Right renal cortex interstitium (tissue), 3 donors: ENCODE measurements at regions not wholly inside any gene's neighbourhood (a gene's known extent, or its start where the extent isn't known, plus 50 kb on each side); places are given as distances from the start of the nearest gene placed in this dataset.

ENCODE experiments used
- DNase-seq, 3 donors: peaks; one replicate each; pipeline ENCODE4 v3.0.0-alpha.2; 2013; ENCODE audit warnings: low read depth in 3 of 3, low spot score in 2 of 3

DNA sequence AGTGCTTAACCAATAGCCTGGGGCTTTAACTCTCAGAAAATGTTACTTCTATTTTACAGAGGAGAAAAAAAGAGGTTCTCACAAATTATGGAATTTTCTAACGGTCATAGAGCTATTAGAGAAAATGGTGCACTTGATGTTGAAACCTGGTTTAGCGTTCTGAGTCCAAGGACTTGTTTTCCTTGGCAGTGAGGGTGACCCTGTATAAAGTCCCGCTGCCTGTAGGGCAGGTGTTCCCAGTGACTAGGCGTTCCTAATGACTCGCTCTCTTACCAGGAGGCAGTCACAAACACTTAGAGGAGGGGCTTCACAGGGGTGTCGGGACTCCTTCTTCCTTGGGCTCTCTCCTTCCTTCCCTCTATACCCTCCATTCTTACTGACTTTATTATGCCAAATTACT, 175.8 kb downstream of the ACTR3 start:
- DNase-seq, result no peak

- no peak for DNase-seq
These were observed 176.4 kb downstream of the ACTR3 start for GRCh38 chr2:114066186-114066747.

DNA sequence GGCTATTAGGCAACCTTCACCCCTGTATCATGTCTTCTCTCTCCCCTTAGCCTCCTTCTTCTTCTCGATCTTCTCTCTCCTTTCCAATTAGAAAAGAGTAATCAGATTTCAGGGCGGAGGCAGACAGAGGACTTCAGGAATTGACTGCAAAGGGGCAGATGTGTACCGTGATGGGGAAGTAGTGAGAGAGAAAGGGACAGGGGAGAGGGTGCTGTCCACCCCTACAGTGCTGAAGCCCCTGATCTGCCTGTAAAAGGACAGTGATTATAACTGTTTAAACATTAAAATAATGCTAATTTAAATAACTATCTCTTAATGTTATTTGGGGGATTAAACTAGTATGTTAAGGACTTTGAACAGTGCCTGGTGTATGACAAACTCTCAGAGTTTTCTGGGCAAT, 178.5 kb downstream of the ACTR3 start:
- DNase-seq, result peak in 2 of 3 donors; percentile 7 to 13

GRCh38 chr2:114076961-114077360, 187.1 kb downstream of the ACTR3 start:
- DNase-seq, result no peak

GRCh38 chr2:114079366-114080004, 189.6 kb downstream of the ACTR3 start:
- no peak for DNase-seq

GRCh38 chr2:114082731-114083433, 193.0 kb downstream of the ACTR3 start:
- DNase-seq, result no peak

DNA sequence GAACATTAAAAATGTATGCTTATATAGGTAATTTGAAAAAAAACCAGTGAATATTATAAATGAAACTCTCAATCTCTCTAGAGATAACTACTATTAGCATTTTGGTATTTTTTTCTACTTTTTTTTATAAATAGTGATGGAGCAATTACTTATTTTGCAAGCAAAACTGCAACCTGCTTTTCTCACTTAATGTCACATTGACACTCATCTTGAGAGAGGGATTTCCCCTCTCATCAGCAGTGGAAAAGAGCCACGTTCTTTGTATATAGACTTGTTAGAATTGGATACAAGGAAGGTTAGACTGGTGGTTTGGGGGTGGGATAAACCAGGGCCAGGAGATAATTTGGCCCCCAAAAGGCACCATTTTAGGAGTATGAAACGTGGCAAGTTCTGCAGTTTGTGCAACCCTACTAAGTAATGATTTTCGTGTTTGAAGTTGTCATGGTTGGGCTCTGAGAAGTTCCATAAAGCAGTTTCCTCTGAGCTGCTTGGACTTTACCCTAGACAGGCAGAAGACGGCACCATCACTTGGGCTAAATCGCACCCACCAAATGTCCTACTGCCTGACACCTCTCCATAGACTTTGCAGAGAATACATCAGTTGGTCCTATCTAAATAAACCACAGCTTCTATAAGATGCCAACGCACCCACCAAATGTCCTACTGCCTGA, 194.0 kb downstream of the ACTR3 start:
- no peak for DNase-seq

DNA sequence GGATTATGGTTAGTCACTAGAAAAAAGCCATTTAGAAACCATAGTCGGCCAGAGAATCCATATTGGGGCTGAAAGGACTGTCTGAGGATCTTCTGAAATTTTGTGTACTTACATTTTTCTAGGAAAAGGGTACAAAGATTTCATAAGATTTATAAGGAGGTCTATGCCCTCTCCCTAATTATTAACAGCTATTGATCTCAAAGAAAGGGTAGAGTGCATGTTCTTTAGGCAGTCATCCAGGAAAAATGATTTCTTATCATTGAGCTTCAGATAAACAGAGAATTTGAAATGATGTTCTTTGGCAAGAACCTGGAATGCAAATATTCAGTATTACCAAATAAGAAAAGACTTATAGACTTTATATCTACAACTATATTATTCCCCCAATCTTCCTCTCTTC, 195.3 kb downstream of the ACTR3 start:
- DNase-seq, result no peak

DNA sequence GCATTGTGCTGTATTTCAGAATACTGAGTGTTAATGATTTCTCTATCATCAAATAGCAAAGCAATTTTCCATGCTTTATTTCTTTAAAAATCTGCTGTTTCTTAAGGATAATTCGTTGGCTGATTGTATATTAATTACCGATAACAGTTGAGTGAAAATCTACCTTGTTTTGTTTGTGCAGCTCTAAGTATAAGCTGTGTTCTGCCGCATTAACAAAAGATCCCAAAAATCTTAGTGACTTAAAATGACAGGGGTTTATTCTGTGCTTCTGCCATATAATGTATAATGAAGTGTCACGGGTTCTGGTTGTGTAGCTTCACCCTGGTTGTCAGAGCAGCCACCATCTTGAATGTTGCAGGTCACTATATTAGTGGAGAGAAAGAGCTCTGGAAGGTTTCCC, 196.1 kb downstream of the ACTR3 start:
- DNase-seq, result no peak

- no peak for DNase-seq
These were observed 199.9 kb downstream of the ACTR3 start for GRCh38 chr2:114089636-114090319.

GRCh38 chr2:114091010-114091409, 201.1 kb downstream of the ACTR3 start:
- no peak for DNase-seq

DNA sequence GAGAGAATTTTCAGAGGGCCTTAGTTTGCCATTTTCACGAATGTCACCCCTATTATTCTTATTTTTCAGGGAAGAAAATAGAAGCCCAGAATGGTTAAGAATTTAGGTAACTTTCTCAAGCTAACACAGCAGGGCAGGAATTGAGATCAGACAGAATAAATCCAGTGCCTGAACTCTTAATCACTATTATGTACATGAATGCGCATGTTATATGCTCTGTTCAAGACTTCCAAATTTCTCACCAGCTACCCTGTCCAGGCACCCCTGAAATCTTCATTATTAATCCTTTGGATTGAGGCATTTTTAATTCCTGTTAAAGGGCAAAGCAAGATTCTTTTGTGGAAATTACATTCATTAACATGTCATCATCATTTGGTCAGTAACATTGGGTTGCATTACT, 218.4 kb downstream of the ACTR3 start:
- DNase-seq, result no peak

GRCh38 chr2:114108824-114109416, 219.0 kb downstream of the ACTR3 start:
- peak in 1 of 3 donors; percentile 29 for DNase-seq

DNA sequence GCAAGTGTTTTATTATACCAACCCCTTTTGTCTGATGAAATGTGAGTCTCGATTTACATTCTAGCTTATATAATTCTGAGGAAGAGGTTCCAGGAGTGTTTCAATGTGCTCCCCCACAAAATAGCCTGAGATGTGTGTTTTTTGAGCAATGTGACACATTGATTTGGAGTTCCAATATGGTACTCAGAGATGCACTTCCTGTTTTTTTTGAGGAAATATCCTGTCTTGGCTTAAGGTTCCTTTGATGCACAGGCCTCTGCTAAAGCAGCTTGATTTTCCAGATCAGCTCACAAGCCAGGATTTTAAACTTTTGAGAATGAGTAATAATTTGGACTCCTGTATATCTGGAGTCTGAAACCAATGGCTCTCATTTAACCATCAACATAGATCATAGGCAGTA, 221.4 kb downstream of the ACTR3 start:
- DNase-seq, result no peak

- no peak for DNase-seq
These were observed 223.6 kb downstream of the ACTR3 start for GRCh38 chr2:114113518-114113917.

- DNase-seq, result no peak
These were observed 228.2 kb downstream of the ACTR3 start for GRCh38 chr2:114118088-114118487.

DNA sequence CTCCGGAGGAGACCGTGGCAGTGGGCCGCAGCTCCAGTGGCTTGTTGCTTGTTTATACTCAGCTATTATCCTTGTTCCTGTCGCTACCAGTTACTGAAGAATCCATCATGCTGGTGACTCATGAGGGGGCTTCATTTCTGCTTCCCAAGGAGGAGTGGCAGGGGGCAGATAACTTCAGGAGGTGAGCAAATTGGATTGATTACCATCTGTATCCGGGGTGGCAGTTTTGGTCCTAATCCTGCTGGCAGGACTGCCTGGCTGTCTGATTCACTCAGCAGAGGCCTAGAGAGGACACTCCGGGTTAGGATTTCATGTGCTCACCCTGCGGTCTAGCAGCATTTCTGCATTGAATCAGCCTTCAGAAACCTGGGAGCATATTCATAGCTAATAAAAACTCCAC, 230.0 kb downstream of the ACTR3 start:
- no peak for DNase-seq

DNA sequence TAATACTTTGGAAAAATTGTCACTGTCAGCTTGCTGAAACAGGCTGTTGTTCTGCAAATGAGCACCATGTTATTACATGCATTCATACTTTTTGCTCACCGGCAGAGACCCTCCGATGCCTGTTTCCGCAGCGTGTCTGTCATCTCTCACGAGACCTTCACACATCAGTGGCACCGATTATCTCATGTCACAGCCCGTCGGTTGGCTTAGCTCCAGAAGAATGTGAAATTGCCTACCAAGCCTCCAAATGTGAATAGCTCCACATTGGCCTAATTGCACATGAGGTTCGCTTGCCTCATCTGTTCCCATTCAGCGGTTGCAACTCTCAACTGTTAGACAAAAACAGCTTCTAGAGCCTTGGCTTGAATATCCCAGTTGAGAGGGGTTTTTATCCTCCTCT, 233.0 kb downstream of the ACTR3 start:
- DNase-seq, result no peak

- no peak for DNase-seq
These were observed 234.0 kb downstream of the ACTR3 start for GRCh38 chr2:114123925-114124324.

GRCh38 chr2:114127372-114127771, 237.5 kb downstream of the ACTR3 start:
- DNase-seq, result no peak

DNA sequence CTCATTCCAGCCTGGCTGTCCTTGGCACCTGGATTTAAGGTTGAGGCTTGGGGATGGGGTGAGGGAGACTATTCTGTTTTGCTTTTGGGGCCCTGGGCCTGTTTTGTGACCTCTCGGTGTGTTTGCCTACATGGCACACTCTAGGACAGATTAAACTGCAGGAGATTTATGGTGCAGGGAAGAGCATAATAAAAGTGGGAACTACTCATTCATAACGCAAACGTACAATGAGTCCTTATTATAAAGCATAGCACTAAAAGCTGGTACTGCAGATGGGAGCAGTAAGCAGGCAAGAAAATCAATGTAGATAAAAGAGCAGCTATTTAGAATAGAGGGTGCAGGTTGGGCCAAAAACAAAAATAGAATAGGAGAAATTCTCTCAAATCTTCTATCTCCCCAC, 238.4 kb downstream of the ACTR3 start:
- DNase-seq, result no peak
